Stomach (tissue), 8 donors: ENCODE measurements at regions not wholly inside any gene's neighbourhood (a gene's known extent, or its start where the extent isn't known, plus 50 kb on each side); places are given as distances from the start of the nearest gene placed in this dataset.

Experiments
- DNase-seq, 2 donors: peaks; one replicate each; pipeline versions ENCODE4 v3.0.0 to v3.0.0-alpha.2; 2013 to 2019
- H3K27ac ChIP-seq, 5 donors: fragments of 200-600 bp in 4 of 5; sonication (generic) in 4 of 5; one replicate each; pipeline ENCODE4 v1.5.1; 2013 to 2019; ENCODE audit warnings: mild to moderate bottlenecking in 1 of 5, moderate library complexity in 1 of 5
- H3K27me3 ChIP-seq, 3 donors: fragments of 200-600 bp; sonication (generic); one replicate each; pipeline ENCODE4 v1.5.1; 2017 to 2019; ENCODE audit warnings: mixed run types in 1 of 3
- H3K36me3 ChIP-seq, 4 donors: fragments of 200-600 bp; sonication (generic); 1 replicate in 3 of 4; 2 replicates in 1 of 4; pipeline ENCODE4 v1.5.1; 2016 to 2019
- H3K4me1 ChIP-seq, 4 donors: fragments of 200-600 bp; sonication (generic); one replicate each; pipeline ENCODE4 v1.5.1; 2016 to 2019
- H3K4me3 ChIP-seq, 4 donors: fragments of 200-600 bp; sonication (generic) in 3 of 4; one replicate each; pipeline ENCODE4 v1.5.1; 2016 to 2019; ENCODE audit warnings: mild to moderate bottlenecking in 1 of 4
- H3K9me3 ChIP-seq, 4 donors: fragments of 200-600 bp; sonication (generic); one replicate each; pipeline ENCODE4 v1.5.1; 2016 to 2019
- EP300 ChIP-seq: sonication (generic); formaldehyde crosslinking; IDR thresholded peaks from one replicate; pipeline ENCODE4 v1.6.1; 2017; ENCODE audit warnings: antibody characterized with exemption
- POLR2A ChIP-seq, 4 donors: fragments of 450-650 bp; IDR thresholded peaks; one replicate each; pipeline ENCODE4 v1.6.1; 2016; ENCODE audit warnings: antibody characterized with exemption in 4 of 4, control low read depth in 2 of 4, mild to moderate bottlenecking in 1 of 4, moderate library complexity in 1 of 4
- POLR2AphosphoS5 ChIP-seq, 3 donors: sonication (generic); formaldehyde crosslinking; IDR thresholded peaks; one replicate each; pipeline ENCODE4 v1.6.1; 2016; ENCODE audit warnings: antibody characterized with exemption in 3 of 3
- WGBS, 5 donors: extraction: QIAGEN DNeasy Blood & Tissue Kit in 3 of 5; methylation state at CpG; one replicate each; pipeline versions ENCODE4 v1.1.5 to v1.1.7; 2013 to 2018; 5-methylcytosine and 5-hydroxymethylcytosine counted together
- intact Hi-C: fragments of 100-400 bp; cut with DNase I; formaldehyde crosslinking; loops from one replicate; pipeline ENCODE4 v1.15.1; 2023; ENCODE audit warnings: low total_unique reads
- TF ChIP-seq, protein P1 (sequence below), 7 experiments: fragments of 450-650 bp in 4 of 7; fragments of 200-600 bp in 3 of 7; sonication (generic) in 3 of 7; IDR thresholded peaks; one replicate each; pipeline ENCODE4 v1.5.1; 2016 to 2019; ENCODE audit warnings: antibody characterized with exemption in 7 of 7, control low read depth in 2 of 7, mild to moderate bottlenecking in 1 of 7
- donor health status: healthy with polysubstance abuse.
- donor health status: Bipolar disorder and iron deficiency.
- donor health status: healthy.

DNA sequence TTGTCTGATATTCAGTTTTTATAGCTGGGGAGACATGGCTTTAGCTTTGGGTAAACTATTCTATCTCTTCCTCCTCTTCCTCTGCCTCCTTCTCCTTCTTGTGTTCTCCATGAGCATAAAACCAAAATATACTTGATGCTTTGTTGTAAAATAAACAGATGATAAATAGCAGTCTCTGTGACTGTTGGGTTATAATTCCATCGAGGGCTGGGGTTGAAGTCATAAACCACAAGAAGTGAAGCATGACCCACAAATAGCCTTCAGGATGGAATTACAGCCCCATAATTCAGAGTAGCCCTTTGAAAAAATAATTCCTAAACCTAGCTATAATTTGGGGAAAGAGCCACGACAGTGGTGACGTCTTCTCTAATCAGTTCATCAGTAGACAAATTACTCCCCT is 177.7 kb downstream of the SNX19 start:
- peaks cover 0 to 11% (median 5%) of the 10 kb centered on the region in 4 donors for H3K4me1 ChIP-seq
- no peak overlapping the region for H3K4me3 ChIP-seq
- no peaks in the 10 kb centered on the region for H3K27me3 ChIP-seq
- TF ChIP-seq POLR2A (IDR thresholded peaks at IDR 0.05) = no peak
- no peak for TF ChIP-seq EP300
- no peak for TF ChIP-seq POLR2AphosphoS5 (IDR thresholded peaks at IDR 0.05)
- TF ChIP-seq, protein P1, sequence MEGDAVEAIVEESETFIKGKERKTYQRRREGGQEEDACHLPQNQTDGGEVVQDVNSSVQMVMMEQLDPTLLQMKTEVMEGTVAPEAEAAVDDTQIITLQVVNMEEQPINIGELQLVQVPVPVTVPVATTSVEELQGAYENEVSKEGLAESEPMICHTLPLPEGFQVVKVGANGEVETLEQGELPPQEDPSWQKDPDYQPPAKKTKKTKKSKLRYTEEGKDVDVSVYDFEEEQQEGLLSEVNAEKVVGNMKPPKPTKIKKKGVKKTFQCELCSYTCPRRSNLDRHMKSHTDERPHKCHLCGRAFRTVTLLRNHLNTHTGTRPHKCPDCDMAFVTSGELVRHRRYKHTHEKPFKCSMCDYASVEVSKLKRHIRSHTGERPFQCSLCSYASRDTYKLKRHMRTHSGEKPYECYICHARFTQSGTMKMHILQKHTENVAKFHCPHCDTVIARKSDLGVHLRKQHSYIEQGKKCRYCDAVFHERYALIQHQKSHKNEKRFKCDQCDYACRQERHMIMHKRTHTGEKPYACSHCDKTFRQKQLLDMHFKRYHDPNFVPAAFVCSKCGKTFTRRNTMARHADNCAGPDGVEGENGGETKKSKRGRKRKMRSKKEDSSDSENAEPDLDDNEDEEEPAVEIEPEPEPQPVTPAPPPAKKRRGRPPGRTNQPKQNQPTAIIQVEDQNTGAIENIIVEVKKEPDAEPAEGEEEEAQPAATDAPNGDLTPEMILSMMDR (IDR thresholded peaks at IDR 0.05) = no peak
- no peak for DNase-seq
- no peaks in the 10 kb centered on the region for H3K36me3 ChIP-seq
- intact Hi-C loops = no loop called here
- WGBS, 5 donors = 72 to 88% (median 81%) methylated on average over 3 of the region's 3 CpGs
- H3K27ac ChIP-seq = no peak overlapping the region
- peaks cover 0 to 28% (median 14%) of the 10 kb centered on the region in 4 donors for H3K9me3 ChIP-seq

DNA sequence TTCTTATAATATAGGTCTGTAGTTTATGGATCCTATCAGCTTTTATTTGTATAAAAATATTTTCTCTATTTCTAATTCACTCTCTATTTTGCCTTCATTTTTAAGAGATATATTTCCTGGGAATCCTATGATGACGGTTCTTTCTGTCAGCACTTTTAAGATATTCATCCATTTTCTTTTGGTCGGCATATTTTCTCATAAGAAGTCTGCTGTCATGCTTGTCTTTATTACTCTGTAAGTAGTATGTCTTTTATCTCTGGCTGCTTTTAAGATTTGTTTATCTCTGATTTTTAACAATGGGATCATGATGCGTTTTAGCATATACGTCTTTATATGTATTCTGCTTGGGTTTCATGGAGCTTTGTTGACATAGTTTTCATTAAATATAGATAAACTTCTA is 175.5 kb downstream of the SNX19 start:
- peaks cover 0 to 11% (median 5%) of the 10 kb centered on the region in 4 donors for H3K4me1 ChIP-seq
- no peaks in the 10 kb centered on the region for H3K36me3 ChIP-seq
- intact Hi-C loops = no loop called here
- no peak overlapping the region for H3K4me3 ChIP-seq
- WGBS, 5 donors = 85 to 90% (median 87%) methylated on average over 4 of the region's 4 CpGs
- no peaks in the 10 kb centered on the region for H3K27me3 ChIP-seq
- no peak overlapping the region for H3K27ac ChIP-seq
- TF ChIP-seq, protein P1 (IDR thresholded peaks at IDR 0.05) = no peak
- TF ChIP-seq POLR2A (IDR thresholded peaks at IDR 0.05) (no peak), POLR2AphosphoS5 (IDR thresholded peaks at IDR 0.05) (no peak), EP300 (no peak)
- H3K9me3 ChIP-seq = peaks cover 0 to 23% (median 14%) of the 10 kb centered on the region in 4 donors
- DNase-seq = no peak

DNA sequence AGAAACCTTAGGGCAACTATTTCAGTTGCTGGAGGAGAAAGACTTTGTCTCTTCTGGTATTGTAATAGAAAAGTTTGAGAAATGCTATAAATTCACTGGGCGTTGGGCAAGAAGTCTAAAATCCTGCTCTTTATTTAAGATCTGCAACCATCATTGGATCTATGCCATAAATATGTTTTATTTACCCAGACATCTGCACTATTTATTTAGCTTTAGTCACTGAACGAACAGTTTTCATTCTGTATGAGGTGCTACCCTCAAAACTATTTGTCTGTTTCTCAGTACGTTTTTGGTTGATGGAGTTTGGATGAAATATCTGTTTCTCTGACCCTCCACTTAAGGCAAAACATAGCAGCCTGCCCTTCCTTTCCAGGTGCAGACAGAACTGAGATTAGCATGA is 171.5 kb downstream of the SNX19 start:
- H3K4me3 ChIP-seq = no peak overlapping the region
- no peak for TF ChIP-seq EP300
- TF ChIP-seq, protein P1 (IDR thresholded peaks at IDR 0.05) = no peak
- TF ChIP-seq POLR2A (IDR thresholded peaks at IDR 0.05) = no peak
- no peak for TF ChIP-seq POLR2AphosphoS5 (IDR thresholded peaks at IDR 0.05)
- H3K9me3 ChIP-seq = peaks cover 0 to 23% (median 14%) of the 10 kb centered on the region in 4 donors
- intact Hi-C loops = no loop called here
- no peak overlapping the region for H3K27ac ChIP-seq
- 61 to 70% (median 65%) methylated on average over 3 of the region's 3 CpGs for WGBS, 5 donors
- no peaks in the 10 kb centered on the region for H3K36me3 ChIP-seq
- H3K4me1 ChIP-seq = peaks cover 0 to 5% (median 0%) of the 10 kb centered on the region in 4 donors
- H3K27me3 ChIP-seq = no peaks in the 10 kb centered on the region
- DNase-seq = no peak

DNA sequence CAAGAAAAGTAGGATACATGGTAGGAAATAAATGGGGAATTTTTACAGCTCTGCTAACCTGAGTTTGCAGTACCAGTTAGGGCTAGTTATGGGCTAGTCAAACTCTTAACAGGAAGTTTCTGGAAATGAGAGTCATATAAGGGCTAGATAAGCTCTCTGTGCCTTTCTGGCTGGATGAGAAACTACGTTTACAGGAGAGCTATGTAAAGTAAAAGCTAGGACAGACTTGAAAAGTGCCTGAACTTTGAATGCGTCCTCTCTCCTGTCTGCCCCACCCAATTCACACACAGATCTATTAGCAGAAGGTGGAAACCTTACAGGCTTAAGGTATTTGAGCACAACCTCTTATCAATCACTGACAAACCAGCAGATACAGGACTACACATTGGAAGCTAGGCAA is 167.1 kb downstream of the SNX19 start:
- TF ChIP-seq POLR2AphosphoS5 (IDR thresholded peaks at IDR 0.05) (no peak), POLR2A (IDR thresholded peaks at IDR 0.05) (no peak), EP300 (no peak)
- TF ChIP-seq, protein P1 (IDR thresholded peaks at IDR 0.05) = no peak
- Histone ChIP-seq H3K27me3 (no peaks in the 10 kb centered on the region), H3K36me3 (no peaks in the 10 kb centered on the region), H3K27ac (peak overlapping the region in 1 of 5 donors; percentile 52), H3K4me3 (no peak overlapping the region), H3K4me1 (peaks cover 0 to 5% (median 0%) of the 10 kb centered on the region in 4 donors), H3K9me3 (no peaks in the 10 kb centered on the region)
- peak in 1 of 2 donors; percentile 13 for DNase-seq
- intact Hi-C loops = no loop called here
- 23 to 58% (median 38%) methylated on average over 2 of the region's 2 CpGs for WGBS, 5 donors
